ENCODE measurements at regions not wholly inside any gene's neighbourhood (a gene's known extent, or its start where the extent isn't known, plus 50 kb on each side); places are given as distances from the start of the nearest gene placed in this dataset.

DNA sequence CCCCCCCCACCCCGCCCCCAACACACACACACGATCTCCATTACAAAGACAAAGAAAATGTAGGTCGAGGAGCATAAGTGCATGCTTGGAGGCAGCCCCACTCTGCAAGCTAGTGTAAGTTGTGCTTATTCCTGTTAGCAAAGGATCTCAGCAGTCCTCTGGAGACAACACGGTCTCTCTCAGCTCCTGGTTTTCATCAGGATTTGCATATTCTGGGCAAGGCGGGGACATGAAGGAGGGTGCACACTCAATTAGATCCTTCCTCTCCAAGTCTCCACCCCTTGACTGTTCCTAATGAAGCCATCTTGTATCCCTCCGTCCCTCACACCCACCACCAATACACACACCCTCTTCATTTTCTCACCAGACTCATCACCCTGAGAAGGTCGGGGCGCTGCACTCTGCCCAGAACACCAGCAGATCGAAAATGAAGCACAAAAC, 63.8 kb downstream of the MRPL46 start:
- DNase-seq: no peak

DNA sequence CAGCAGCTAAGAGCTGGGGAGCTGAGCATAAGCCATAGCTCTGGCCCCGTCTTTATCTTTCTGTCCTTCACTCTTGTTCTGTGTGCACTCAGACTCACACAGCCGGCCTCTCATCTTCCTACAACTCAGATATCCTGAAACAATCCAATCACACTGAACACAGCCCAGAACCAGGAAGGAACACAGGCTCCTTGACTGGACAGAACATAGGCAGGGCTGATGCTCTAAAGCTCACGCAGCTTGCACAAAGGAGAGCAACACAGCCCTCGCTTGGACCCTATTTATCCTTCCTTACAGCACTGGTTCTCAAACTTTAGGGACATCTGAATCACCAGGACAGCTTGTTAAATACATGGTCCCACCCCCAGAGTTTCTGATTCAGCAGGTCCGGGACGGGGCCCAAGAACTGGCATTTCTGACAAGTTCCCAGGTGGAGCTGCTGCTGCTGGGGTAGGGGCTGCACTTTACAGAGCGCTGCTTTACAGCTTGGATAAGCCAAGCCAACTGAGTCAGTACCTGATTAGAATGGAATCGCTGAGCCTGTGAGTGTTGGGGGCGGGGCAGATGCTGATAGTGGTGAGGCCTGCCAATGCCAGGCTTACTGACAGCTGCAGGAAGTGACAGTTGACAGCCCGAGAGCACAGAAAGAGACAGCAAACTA, 65.1 kb downstream of the MRPL46 start:
- peak; percentile 76 for DNase-seq

DNA sequence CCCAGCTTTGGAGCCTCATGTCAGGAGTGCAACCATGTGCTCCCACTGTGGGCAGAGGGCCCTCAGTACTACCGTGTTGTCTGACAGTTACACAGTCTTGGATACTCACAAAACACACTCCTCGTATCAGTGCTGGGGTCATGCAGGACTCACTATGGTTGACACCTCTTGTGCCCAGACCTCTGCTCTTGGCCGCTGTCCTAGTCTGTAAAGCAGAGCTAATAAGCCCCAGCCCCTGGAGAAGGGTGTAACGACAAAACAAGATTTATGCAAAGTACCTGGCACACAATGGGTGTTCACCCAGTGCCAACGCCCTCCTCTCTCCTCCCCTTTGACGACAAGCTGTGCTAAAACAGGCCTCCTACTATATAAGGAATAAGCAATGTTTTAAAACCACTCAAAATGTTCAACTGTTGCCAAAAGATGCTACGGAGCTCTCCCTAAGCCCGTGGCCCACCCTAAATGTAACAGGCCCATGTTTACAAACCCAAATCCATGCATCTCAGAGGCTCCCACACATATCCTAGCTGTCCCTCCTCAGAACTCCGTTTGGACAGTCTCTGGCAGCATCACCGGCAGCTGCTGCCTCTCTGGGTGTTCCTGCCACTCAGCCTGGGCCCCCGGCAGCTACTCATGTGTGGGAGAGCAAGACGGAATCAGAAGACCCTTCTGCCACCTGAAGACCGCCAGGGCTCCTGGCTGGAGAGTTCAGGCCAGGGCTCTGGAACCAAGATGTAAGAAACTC, 65.8 kb downstream of the MRPL46 start:
- no peak for DNase-seq

GRCh38 chr15:88400591-88401250, 66.5 kb downstream of the MRPL46 start:
- DNase-seq: no peak

DNA sequence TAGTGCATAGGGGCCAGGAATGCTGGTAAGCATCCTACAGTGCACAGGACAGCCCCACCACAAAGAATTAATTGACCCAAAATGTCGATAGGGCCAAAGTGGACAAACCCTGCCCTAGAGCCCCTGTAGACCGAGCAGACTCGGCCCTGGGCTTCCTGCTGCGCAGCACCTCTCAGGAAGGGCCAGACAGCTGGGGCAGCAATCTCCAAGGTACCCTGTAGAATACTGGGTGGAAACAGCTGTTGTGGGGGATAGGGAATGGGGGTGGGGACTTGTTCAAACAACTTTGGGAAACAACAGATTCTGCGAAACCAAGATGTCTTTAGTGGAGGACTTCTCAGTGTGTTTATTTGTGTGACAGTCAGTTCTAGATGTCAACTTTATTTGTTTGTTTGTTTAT, 67.1 kb downstream of the MRPL46 start:
- no peak for DNase-seq

- DNase-seq: no peak
These were observed 68.0 kb downstream of the MRPL46 start for GRCh38 chr15:88399021-88399685.

DNA sequence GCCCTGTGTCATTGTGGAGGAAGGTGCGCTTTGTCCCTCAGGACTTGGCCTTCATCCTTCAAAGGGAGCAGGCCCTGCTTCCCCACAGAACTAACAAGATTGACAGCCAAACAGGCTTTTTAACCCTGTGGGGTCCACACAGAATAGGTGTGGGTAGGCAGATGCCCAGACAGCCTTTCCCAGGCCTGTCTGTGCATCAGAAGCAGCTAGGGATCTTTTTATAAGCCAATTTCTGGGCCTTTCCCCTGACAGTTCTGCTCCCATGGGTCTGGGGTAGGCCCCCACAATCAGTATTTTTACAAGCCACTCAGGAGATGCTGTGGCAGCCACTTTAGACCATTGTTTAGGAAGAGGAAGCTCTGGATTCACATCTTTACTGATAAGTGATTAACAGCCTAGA, 69.2 kb downstream of the MRPL46 start:
- no peak for DNase-seq

DNA sequence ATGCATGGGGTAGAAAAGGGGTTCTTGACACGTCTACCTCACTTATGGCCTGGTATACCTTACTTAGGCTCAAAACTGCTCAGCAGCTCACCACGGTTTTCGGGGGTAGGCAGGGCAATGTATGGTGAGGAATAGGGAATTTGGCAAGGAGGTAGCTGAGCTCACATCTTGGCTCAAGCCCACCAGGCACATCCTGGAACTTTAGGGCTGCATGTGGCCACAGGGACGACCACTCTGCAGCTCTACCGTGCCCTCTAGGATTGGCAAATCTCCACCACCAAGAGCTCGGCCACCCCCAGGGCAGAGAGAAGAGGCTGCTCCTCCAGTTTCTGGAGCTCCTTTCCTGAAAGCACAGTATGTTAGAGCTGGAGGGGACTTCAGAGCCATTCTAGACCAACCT, 69.7 kb downstream of the MRPL46 start:
- DNase-seq: no peak

- DNase-seq: no peak
These were observed 71.1 kb downstream of the MRPL46 start for GRCh38 chr15:88395872-88396781.

DNA sequence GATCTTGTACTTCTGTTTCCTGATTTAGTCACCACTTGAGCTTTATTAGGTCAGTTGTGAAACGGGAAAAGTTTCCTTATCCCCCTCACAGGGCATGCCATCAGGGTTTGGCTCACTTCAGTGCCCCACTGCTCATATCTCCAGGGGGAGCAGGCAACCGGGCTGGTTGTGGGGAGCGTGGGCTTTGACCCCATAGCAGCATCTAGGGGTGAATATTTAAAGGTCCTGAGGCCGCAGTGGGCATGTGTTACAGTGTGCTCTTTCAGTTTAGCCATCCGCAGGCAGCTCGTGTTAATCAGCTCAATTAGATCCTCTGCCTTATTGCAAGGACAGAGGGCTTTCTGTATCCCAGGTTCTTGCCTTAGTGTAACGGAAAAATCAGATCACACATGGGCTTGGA, 71.9 kb downstream of the MRPL46 start:
- no peak for DNase-seq

DNA sequence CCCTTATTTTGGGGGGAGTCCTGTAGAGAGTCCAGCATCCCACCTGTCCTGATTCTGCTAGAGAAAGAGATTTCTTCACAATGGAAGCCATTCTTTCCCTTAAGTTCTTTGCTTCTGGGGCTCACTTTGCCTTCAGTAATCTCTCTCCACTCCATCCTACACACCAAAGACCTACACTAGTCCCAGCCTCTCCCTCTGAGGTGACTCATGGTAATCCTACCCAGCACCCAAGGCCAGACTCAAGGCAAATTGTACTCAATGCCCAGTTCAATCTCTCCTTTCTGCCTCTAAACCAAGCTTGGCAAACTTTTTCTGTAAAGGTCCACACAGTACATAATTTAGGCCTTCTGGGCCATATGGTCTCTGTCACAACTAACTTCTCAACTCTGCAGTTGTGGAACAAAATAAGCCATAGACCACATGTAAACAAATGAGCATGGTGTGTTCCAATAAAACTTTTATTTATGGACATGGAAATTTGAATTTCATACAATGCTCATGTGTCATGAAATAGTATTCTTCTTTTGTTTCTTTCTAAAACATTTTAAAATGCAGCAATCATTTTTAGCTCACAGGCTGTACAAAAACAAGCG, 72.5 kb downstream of the MRPL46 start:
- no peak for DNase-seq

- DNase-seq: peak; percentile 51
These were observed 73.3 kb downstream of the MRPL46 start for GRCh38 chr15:88393719-88394519.

DNA sequence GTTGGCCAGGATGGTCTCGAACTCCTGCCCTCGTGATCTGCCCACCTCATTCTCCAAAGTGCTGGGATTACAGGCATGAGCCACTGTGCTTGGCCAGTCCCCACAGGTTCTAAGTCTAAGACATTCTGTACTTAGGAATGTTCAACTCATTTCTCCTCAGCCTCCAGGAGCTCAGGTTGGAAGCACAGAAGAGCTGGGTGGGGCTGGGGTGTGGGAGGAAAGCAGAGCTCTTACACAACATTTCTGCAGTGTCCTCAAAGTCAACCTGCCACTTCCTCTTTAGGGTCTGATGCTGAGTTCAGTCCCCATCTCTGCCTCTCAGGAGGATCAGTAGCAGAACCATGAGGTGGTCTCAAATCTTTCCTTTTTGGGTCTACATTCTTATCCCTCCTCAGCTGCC, 75.5 kb downstream of the MRPL46 start:
- DNase-seq: peak; percentile 80

GRCh38 chr15:88391006-88391405, 76.2 kb downstream of the MRPL46 start:
- no peak for DNase-seq

GRCh38 chr15:88390164-88390901, 76.9 kb downstream of the MRPL46 start:
- no peak for DNase-seq

- DNase-seq: no peak
These were observed 78.1 kb downstream of the MRPL46 start for GRCh38 chr15:88389120-88389519.

DNA sequence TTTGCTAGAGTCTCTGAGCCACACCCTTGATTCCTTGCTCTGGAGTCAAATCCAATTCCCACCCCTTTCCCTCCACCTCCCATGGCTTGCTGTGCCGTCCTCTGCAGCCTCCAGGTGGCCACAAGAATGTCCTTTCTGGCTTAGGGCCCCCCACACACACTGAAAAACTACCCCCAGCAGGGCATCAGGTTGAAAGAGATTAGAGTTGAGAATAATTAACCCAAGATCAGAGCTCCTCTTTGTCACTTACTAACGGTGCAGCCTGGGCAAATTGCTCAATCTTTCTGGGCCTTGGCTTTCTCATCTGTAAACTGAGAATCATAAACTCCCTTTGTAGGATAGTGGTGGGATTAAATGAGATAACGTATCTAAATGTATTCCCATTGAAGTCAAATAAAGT, 78.5 kb downstream of the MRPL46 start:
- DNase-seq: no peak

DNA sequence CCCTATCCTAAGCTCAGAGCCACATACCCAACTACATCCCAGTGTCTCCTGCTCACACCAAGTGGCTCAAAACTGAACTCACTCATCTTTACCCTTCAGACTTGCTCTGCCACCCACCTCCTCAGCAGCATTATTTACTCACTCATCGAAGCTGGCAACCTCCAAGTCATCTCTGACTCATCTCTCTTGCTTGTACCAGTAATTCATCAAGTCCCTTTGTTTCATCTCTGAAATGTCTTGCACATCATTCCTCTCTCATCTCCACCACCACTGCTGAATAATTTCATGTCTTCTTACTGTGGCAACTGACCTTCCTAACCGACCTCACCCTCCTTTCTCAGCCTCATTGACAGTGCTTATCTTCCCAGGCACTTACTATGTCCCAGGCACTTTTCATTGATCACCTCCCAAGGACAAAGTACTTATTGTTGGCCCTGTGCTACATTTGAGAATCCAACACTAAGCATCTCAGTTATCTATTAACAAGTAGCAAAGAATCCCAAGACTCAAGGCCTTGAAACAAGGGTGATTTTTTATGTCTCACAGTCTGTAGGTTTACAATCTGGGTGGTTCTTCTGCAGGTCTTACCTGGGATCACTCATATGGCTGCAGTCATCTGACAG, 82.0 kb downstream of the MRPL46 start:
- DNase-seq: no peak

GRCh38 chr15:88383354-88383753, 83.8 kb downstream of the MRPL46 start:
- DNase-seq: no peak

GRCh38 chr15:88382482-88382983, 84.7 kb downstream of the MRPL46 start:
- no peak for DNase-seq

Measured in MV-4-11 (cell line).